ENCODE measurements at regions not wholly inside any gene's neighbourhood (a gene's known extent, or its start where the extent isn't known, plus 50 kb on each side); places are given as distances from the start of the nearest gene placed in this dataset.

DNA sequence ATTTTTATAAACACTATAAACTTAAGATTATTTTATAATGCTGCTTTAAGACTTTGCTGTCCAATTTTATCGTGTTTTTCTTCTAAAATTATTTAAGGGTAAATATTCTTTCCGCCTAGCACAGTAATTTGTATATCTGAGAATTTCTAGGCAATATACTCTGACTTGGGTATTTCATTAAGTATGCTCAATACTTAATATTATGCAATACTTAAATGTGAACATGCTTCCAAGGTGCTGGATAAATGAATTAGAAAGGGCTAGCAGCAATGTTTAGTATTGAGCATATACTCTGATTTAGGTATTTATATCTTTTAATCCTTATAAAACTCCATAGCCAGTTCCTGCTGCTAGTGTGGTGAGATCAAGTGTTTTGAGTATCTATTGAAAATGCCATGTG lies 60.3 kb upstream of the ANO3 start:
- DNase-seq, result no peak

DNA sequence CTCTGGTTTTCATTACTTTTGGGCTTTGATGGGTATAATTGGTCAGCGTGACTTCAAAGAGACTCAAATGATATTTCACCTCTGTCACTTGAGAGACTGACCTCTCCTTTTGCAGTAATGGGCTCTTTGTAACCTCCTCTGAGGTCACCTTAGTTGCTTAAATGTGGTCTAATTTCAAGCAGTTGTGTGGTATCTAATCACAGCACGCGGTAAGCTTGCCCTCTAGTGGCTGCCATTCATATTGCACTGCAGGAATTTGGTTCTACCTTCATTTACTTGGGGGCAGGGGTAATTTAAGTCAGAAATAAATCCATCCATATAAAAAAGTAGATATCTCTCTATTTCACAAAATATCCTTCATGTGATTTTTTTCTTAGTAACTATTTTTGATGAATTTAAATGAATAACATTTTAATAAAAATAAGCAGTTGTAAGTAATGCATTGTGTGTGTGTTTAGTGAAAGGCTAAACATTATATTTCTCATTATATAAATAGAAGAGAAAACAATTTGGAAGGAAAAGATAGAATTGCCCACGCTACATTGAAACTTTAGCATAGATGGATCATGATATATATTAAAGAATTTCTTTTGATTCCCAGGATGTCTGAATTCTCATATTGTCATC lies 55.0 kb upstream of the ANO3 start:
- peak; percentile 10 for DNase-seq

DNA sequence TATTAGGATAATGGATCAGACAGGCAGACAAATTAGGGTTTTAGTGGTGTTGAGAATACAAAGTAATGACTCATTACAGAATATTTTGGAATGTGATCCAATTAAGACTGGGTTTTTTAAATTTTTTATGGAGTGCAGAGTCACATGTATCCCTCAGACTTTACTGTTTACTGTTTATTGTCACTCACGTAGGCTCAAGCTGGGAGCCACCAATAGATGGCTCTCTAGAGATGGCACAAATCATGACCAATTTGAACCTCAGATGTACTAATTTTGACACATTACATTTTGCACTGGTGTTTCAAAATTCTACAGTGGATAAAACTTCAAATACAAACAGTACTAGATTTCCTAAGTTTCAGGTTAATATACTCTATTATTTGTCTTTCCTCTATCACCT lies 53.6 kb upstream of the ANO3 start:
- no peak for DNase-seq
